ENCODE measurements at regions not wholly inside any gene's neighbourhood (a gene's known extent, or its start where the extent isn't known, plus 50 kb on each side); places are given as distances from the start of the nearest gene placed in this dataset.

- no peak for DNase-seq
These were observed 231.6 kb downstream of the MRPL39 start for GRCh38 chr21:25375675-25376074.

GRCh38 chr21:25373126-25374082, 233.9 kb downstream of the MRPL39 start:
- DNase-seq: no peak

GRCh38 chr21:25371841-25372425, 235.3 kb downstream of the MRPL39 start:
- no peak for DNase-seq

GRCh38 chr21:25370311-25370744, 237.0 kb downstream of the MRPL39 start:
- no peak for DNase-seq

- DNase-seq: no peak
These were observed 237.6 kb downstream of the MRPL39 start for GRCh38 chr21:25369524-25370300.

- no peak for DNase-seq
These were observed 238.8 kb downstream of the MRPL39 start for GRCh38 chr21:25368531-25368930.

GRCh38 chr21:25366116-25366515, 241.2 kb downstream of the MRPL39 start:
- DNase-seq: no peak

GRCh38 chr21:25362375-25363267, 244.7 kb downstream of the MRPL39 start:
- no peak for DNase-seq

GRCh38 chr21:25361765-25362164, 245.5 kb downstream of the MRPL39 start:
- DNase-seq: no peak

- no peak for DNase-seq
These were observed 246.2 kb downstream of the MRPL39 start for GRCh38 chr21:25361097-25361496.

GRCh38 chr21:25360593-25360992, 246.7 kb downstream of the MRPL39 start:
- no peak for DNase-seq

GRCh38 chr21:25359724-25360123, 247.6 kb downstream of the MRPL39 start:
- DNase-seq: no peak

- peak in 1 of 2 experiments; percentile 20 for DNase-seq
These were observed 257.2 kb downstream of the MRPL39 start for GRCh38 chr21:25350056-25350455.

GRCh38 chr21:25343774-25344545, 263.3 kb downstream of the MRPL39 start:
- DNase-seq: no peak

- DNase-seq: no peak
These were observed 264.5 kb downstream of the MRPL39 start for GRCh38 chr21:25342816-25343215.

- DNase-seq: no peak
These were observed 265.3 kb downstream of the MRPL39 start for GRCh38 chr21:25341981-25342380.

GRCh38 chr21:25338415-25338814, 268.9 kb downstream of the MRPL39 start:
- DNase-seq: no peak

GRCh38 chr21:25334046-25334730, 273.1 kb downstream of the MRPL39 start:
- no peak for DNase-seq

- no peak for DNase-seq
These were observed 276.0 kb downstream of the MRPL39 start for GRCh38 chr21:25331286-25331685.

- no peak for DNase-seq
These were observed 277.0 kb downstream of the MRPL39 start for GRCh38 chr21:25330266-25330665.
